H7 (cell line): ENCODE measurements at regions not wholly inside any gene's neighbourhood (a gene's known extent, or its start where the extent isn't known, plus 50 kb on each side); places are given as distances from the start of the nearest gene placed in this dataset.

Experiments
- DNase-seq: peaks from one replicate; pipeline ENCODE4 v3.0.0; 2012
- H3K27me3 ChIP-seq: 2 replicates; pipeline ENCODE4 v1.6.0; 2011; ENCODE audit warnings: mild to moderate bottlenecking, low read length; ENCODE audit not compliant: control insufficient read depth, insufficient read depth
- H3K36me3 ChIP-seq: replicated peaks from 2 replicates; pipeline ENCODE4 v1.5.1; 2011; ENCODE audit warnings: low read length; ENCODE audit not compliant: control insufficient read depth, insufficient read depth
- H3K4me3 ChIP-seq: 2 replicates; pipeline ENCODE4 v1.5.1; 2011; ENCODE audit warnings: low read depth, mild to moderate bottlenecking, control low read depth, low read length, moderate library complexity; ENCODE audit not compliant: insufficient read depth

GRCh38 chr11:29842061-29842460, 174.8 kb downstream of the KCNA4 start:
- Histone ChIP-seq H3K4me3 (no peak overlapping the region), H3K27me3 (no peaks in the 10 kb centered on the region)
- DNase-seq, result no peak

GRCh38 chr11:29826878-29827277, 190.0 kb downstream of the KCNA4 start:
- no peaks in the 10 kb centered on the region for H3K36me3 ChIP-seq
- DNase-seq, result no peak
- H3K4me3 ChIP-seq, result no peak overlapping the region
- H3K27me3 ChIP-seq, result no peaks in the 10 kb centered on the region

More at GRCh38 chr11:29842061-29842460, 174.8 kb downstream of the KCNA4 start:
- no peaks in the 10 kb centered on the region for H3K36me3 ChIP-seq

GRCh38 chr11:29816359-29816758, 200.5 kb downstream of the KCNA4 start:
- no peak for DNase-seq
- H3K27me3 ChIP-seq, result no peaks in the 10 kb centered on the region
- no peaks in the 10 kb centered on the region for H3K36me3 ChIP-seq
- no peak overlapping the region for H3K4me3 ChIP-seq

- H3K4me3 ChIP-seq, result no peak overlapping the region
- no peaks in the 10 kb centered on the region for H3K36me3 ChIP-seq
- no peak for DNase-seq
- H3K27me3 ChIP-seq, result no peaks in the 10 kb centered on the region
Observed at GRCh38 chr11:29809121-29809520, 207.7 kb downstream of the KCNA4 start.

- Histone ChIP-seq H3K4me3 (no peak overlapping the region), H3K36me3 (no peaks in the 10 kb centered on the region)
- no peak for DNase-seq
Observed at GRCh38 chr11:29802522-29802921, 214.3 kb downstream of the KCNA4 start.

GRCh38 chr11:29801561-29801960, 215.3 kb downstream of the KCNA4 start:
- H3K4me3 ChIP-seq, result no peak overlapping the region
- no peaks in the 10 kb centered on the region for H3K27me3 ChIP-seq
- no peaks in the 10 kb centered on the region for H3K36me3 ChIP-seq
- no peak for DNase-seq

More at GRCh38 chr11:29802522-29802921, 214.3 kb downstream of the KCNA4 start:
- no peaks in the 10 kb centered on the region for H3K27me3 ChIP-seq

GRCh38 chr11:29786092-29786491, 230.7 kb downstream of the KCNA4 start:
- no peak overlapping the region for H3K4me3 ChIP-seq
- H3K27me3 ChIP-seq, result no peaks in the 10 kb centered on the region
- no peak for DNase-seq
- no peaks in the 10 kb centered on the region for H3K36me3 ChIP-seq

GRCh38 chr11:29783506-29783905, 233.3 kb downstream of the KCNA4 start:
- Histone ChIP-seq H3K4me3 (no peak overlapping the region), H3K27me3 (no peaks in the 10 kb centered on the region), H3K36me3 (no peaks in the 10 kb centered on the region)
- DNase-seq, result no peak

GRCh38 chr11:29782447-29782846, 234.4 kb downstream of the KCNA4 start:
- H3K27me3 ChIP-seq, result no peaks in the 10 kb centered on the region
- no peaks in the 10 kb centered on the region for H3K36me3 ChIP-seq
- DNase-seq, result no peak
- no peak overlapping the region for H3K4me3 ChIP-seq

- no peaks in the 10 kb centered on the region for H3K36me3 ChIP-seq
- no peaks in the 10 kb centered on the region for H3K27me3 ChIP-seq
- H3K4me3 ChIP-seq, result no peak overlapping the region
- no peak for DNase-seq
Observed at GRCh38 chr11:29781268-29781667, 235.6 kb downstream of the KCNA4 start.

GRCh38 chr11:29780756-29781155, 236.1 kb downstream of the KCNA4 start:
- DNase-seq, result no peak
- Histone ChIP-seq H3K27me3 (no peaks in the 10 kb centered on the region), H3K4me3 (no peak overlapping the region), H3K36me3 (no peaks in the 10 kb centered on the region)

GRCh38 chr11:29773656-29774264, 243.1 kb downstream of the KCNA4 start:
- no peaks in the 10 kb centered on the region for H3K27me3 ChIP-seq
- H3K36me3 ChIP-seq, result no peaks in the 10 kb centered on the region
- no peak overlapping the region for H3K4me3 ChIP-seq
- no peak for DNase-seq

- Histone ChIP-seq H3K4me3 (no peak overlapping the region), H3K36me3 (no peaks in the 10 kb centered on the region), H3K27me3 (no peaks in the 10 kb centered on the region; the same call in 1 of the 2 replicates)
- no peak for DNase-seq
Observed at GRCh38 chr11:29756871-29757270, 260.0 kb downstream of the KCNA4 start.

- no peak for DNase-seq
- Histone ChIP-seq H3K36me3 (no peaks in the 10 kb centered on the region), H3K4me3 (no peak overlapping the region), H3K27me3 (no peaks in the 10 kb centered on the region; the same call in 1 of the 2 replicates)
Observed at GRCh38 chr11:29755474-29755873, 261.4 kb downstream of the KCNA4 start.

GRCh38 chr11:29751618-29752017, 265.2 kb downstream of the KCNA4 start:
- Histone ChIP-seq H3K27me3 (no peaks in the 10 kb centered on the region), H3K4me3 (no peak overlapping the region), H3K36me3 (no peaks in the 10 kb centered on the region)
- DNase-seq, result no peak

GRCh38 chr11:29750392-29750791, 266.4 kb downstream of the KCNA4 start:
- H3K4me3 ChIP-seq, result no peak overlapping the region
- DNase-seq, result peak; percentile 3
- H3K36me3 ChIP-seq, result no peaks in the 10 kb centered on the region
- H3K27me3 ChIP-seq, result no peaks in the 10 kb centered on the region
